GM06990 (cell line): ENCODE measurements at regions not wholly inside any gene's neighbourhood (a gene's known extent, or its start where the extent isn't known, plus 50 kb on each side); places are given as distances from the start of the nearest gene placed in this dataset.

ENCODE experiments used
- DNase-seq: peaks from one replicate; pipeline ENCODE4 v3.0.0-alpha.2; 2011; ENCODE audit not compliant: insufficient read length; ENCODE audit errors: extremely low read depth
- H3K27me3 ChIP-seq: replicated peaks from 2 replicates; pipeline ENCODE4 v1.6.0; 2011; ENCODE audit warnings: low read length; ENCODE audit not compliant: control insufficient read depth, insufficient read depth
- H3K36me3 ChIP-seq: 2 replicates; pipeline ENCODE4 v1.5.1; 2011; ENCODE audit warnings: low read length; ENCODE audit not compliant: control insufficient read depth, insufficient read depth
- H3K4me3 ChIP-seq: replicated peaks from 2 replicates; pipeline ENCODE4 v1.5.1; 2011; ENCODE audit warnings: low read depth, mild to moderate bottlenecking, control low read depth, low read length
- CTCF ChIP-seq: IDR thresholded peaks from 2 replicates; pipeline ENCODE4 v1.5.1; 2011; ENCODE audit warnings: low read length, control low read depth, mild to moderate bottlenecking, inconsistent platforms; ENCODE audit not compliant: insufficient read depth, poor library complexity, severe bottlenecking

DNA sequence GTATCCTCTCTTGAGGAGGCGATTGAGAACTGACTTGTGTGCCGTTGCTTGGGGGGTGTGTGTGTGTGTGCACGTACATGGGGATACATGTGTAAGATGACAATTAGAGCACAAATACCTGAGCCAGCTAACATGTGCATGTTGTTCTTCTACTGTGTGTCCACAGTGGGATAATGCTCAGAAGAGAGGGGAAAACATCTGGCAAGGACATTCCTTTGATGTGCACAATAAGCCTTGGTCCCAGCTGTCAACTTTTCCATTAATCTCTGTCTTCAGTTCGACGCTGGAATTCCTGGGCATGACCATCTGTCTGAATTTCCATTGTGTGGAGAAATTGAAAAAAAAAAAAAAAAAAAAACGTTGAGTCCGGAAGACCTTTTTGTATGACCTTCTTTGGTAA lies 592.0 kb upstream of the GALNTL6 start:
- no peak for TF ChIP-seq CTCF
- Histone ChIP-seq H3K4me3 (no peak overlapping the region), H3K27me3 (no peaks in the 10 kb centered on the region), H3K36me3 (no peaks in the 10 kb centered on the region)
- no peak for DNase-seq

DNA sequence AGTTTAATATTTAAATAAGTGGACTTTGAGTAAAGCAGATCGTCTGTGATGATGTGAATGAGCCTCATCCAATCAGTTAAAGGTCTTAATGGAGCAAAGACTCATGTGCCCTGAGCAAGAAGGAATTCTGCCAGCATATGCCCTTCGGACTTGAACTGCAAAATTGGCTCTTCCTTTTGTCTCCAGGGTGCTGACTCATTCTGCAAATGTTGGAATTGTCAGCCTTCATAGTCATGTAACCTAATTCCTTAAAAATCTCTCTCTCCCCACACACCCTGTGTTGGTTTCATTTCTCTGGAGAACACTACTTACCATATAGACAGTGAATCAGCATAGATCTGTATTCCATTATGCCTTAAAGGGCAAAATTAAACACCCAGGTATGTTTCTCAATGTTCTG lies 609.8 kb upstream of the GALNTL6 start:
- H3K4me3 ChIP-seq: no peak overlapping the region
- no peaks in the 10 kb centered on the region for H3K27me3 ChIP-seq
- no peak for TF ChIP-seq CTCF
- no peaks in the 10 kb centered on the region for H3K36me3 ChIP-seq
- DNase-seq: no peak

- TF ChIP-seq CTCF: no peak
- Histone ChIP-seq H3K27me3 (no peaks in the 10 kb centered on the region), H3K4me3 (no peak overlapping the region), H3K36me3 (no peaks in the 10 kb centered on the region)
- no peak for DNase-seq
Observed at GRCh38 chr4:171202908-171203307, 610.3 kb upstream of the GALNTL6 start.

DNA sequence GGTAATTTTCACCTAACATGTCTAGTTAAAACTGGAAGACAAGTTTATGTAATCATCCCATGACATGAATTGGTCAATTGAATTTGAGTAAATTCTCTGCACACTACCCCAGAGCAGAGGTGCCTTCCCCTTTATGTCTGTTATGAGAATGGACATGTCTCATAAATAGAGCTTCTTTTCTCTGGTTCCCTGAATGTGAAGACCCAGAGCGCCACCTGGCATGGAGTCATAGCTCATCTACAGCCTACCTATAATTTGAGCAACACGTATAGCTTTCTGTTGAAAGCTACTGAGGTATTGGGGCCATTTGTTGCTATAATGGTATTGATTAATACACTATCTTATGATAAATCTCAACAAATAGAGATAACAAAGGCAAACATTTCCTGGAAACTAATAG lies 626.5 kb upstream of the GALNTL6 start:
- Histone ChIP-seq H3K4me3 (no peak overlapping the region), H3K36me3 (no peaks in the 10 kb centered on the region), H3K27me3 (no peaks in the 10 kb centered on the region)
- no peak for DNase-seq
- TF ChIP-seq CTCF: peak; percentile 17

GRCh38 chr4:171181090-171181489 lies 632.1 kb upstream of the GALNTL6 start:
- no peak for TF ChIP-seq CTCF
- DNase-seq: no peak
- H3K36me3 ChIP-seq: no peaks in the 10 kb centered on the region
- no peaks in the 10 kb centered on the region for H3K27me3 ChIP-seq
- H3K4me3 ChIP-seq: no peak overlapping the region

GRCh38 chr4:171170671-171171070 lies 642.5 kb upstream of the GALNTL6 start:
- Histone ChIP-seq H3K36me3 (no peaks in the 10 kb centered on the region), H3K4me3 (no peak overlapping the region), H3K27me3 (no peaks in the 10 kb centered on the region)
- no peak for DNase-seq
- no peak for TF ChIP-seq CTCF
